ENCODE measurements at regions not wholly inside any gene's neighbourhood (a gene's known extent, or its start where the extent isn't known, plus 50 kb on each side); places are given as distances from the start of the nearest gene placed in this dataset.

DNA sequence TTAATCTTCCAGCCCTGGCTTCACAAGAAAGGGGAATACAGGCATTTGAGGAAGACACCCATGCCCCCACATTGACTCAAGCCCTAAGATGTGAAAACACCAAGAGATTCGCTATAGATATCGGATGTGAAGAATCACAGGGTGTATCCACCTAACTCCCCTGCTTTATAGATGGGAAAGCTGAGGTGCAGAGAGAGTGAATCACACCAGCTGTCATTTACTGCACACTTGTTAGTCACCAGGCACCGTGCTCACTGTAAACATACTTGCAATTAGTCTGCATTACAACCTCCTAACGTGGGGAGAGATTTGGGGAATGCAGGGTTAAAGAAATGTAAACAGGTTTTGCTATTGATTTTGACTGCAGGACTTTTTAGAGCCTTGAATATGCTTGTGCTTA lies 325.5 kb downstream of the C16orf95 start:
- no peak for TF ChIP-seq CTCF (IDR thresholded peaks at IDR 0.05; ENCODE audit: insufficient read depth, missing control alignments)
- FAIRE-seq (no peak), DNase-seq (ENCODE audit: insufficient read length, low spot score) (no peak)

- no peak for TF ChIP-seq CTCF (IDR thresholded peaks at IDR 0.05; ENCODE audit: insufficient read depth, missing control alignments)
- FAIRE-seq, result no peak
- DNase-seq (ENCODE audit: insufficient read length, low spot score), result no peak
These were observed 324.6 kb downstream of the C16orf95 start for GRCh38 chr16:86992587-86992986.

- DNase-seq (ENCODE audit: insufficient read length, low spot score), result no peak
These were observed 323.6 kb downstream of the C16orf95 start for GRCh38 chr16:86993426-86994110.

DNA sequence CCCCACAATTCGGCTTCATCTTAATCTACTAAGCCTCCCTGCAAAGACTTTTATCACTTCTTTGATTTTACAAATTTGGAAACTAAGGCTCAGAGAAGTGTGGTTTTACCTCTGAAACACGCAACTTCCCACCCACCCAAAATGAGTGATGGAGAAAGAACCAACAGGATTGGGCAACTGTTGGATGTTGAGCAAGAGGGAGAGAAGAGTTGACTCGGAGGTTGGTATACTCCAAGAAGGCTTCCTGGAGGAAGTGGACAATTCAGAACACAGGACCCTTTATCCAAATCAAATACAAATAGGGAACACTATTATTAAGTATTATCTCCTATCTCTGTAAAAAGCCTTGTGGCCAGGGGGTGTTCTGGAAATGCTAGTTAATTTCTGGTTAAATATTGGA lies 323.0 kb downstream of the C16orf95 start:
- DNase-seq (ENCODE audit: insufficient read length, low spot score), result no peak
- no peak for FAIRE-seq
- no peak for TF ChIP-seq CTCF (IDR thresholded peaks at IDR 0.05; ENCODE audit: insufficient read depth, missing control alignments)

More at GRCh38 chr16:86993426-86994110, 323.6 kb downstream of the C16orf95 start:
- FAIRE-seq, result no peak
- no peak for TF ChIP-seq CTCF (IDR thresholded peaks at IDR 0.05; ENCODE audit: insufficient read depth, missing control alignments)

GRCh38 chr16:86994651-86995171 lies 322.5 kb downstream of the C16orf95 start:
- no peak for DNase-seq (ENCODE audit: insufficient read length, low spot score)
- no peak for FAIRE-seq
- no peak for TF ChIP-seq CTCF (IDR thresholded peaks at IDR 0.05; ENCODE audit: insufficient read depth, missing control alignments)

DNA sequence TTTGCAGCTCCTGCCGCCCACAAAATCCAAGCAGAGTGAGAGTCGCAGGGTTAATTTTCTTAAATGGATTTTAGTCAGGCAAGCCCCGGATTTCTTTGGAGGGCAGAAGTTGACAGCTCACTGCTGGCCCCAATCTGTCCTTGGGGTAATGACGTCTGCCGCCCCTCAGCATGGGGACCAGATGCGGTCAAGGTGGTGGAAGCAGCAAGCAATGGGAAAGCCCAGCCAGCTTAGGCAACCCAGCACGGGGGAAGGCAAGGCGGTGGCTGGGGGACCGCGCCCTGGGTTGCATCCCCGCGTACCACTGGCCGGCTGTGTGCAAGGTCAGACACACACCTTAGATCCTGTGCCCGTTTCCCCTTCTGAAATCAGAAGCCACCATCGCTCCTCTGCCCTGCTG lies 321.7 kb downstream of the C16orf95 start:
- FAIRE-seq (no peak), DNase-seq (ENCODE audit: insufficient read length, low spot score) (no peak)
- TF ChIP-seq CTCF (IDR thresholded peaks at IDR 0.05; ENCODE audit: insufficient read depth, missing control alignments), result no peak

GRCh38 chr16:86996081-86996480 lies 321.1 kb downstream of the C16orf95 start:
- no peak for FAIRE-seq
- no peak for TF ChIP-seq CTCF (IDR thresholded peaks at IDR 0.05; ENCODE audit: insufficient read depth, missing control alignments)
- no peak for DNase-seq (ENCODE audit: insufficient read length, low spot score)

Measured in D721Med (cell line).